HG03460 (cell line): ENCODE measurements at regions not wholly inside any gene's neighbourhood (a gene's known extent, or its start where the extent isn't known, plus 50 kb on each side); places are given as distances from the start of the nearest gene placed in this dataset.
"Not testable (repeated sequence)": the region's sequence is repeated elsewhere in the genome, so short reads cannot be mapped to it uniquely, and the experiment has no call there.

Source experiments
- ATAC-seq: cut with Tn5 transposase; IDR thresholded peaks from one replicate; pipeline ENCODE4 v1.9.1; 2021; ENCODE audit not compliant: unreplicated experiment

- not testable (repeated sequence) for ATAC-seq
These were observed 87.0 kb upstream of the NDST4 start for GRCh38 chr4:115200201-115201041.

- not testable (repeated sequence) for ATAC-seq
These were observed 81.2 kb upstream of the NDST4 start for GRCh38 chr4:115194612-115195011.

GRCh38 chr4:115190529-115190928 lies 77.1 kb upstream of the NDST4 start:
- no peak for ATAC-seq

- ATAC-seq: no peak
These were observed 73.7 kb upstream of the NDST4 start for GRCh38 chr4:115187136-115187535.

- not testable (repeated sequence) for ATAC-seq
These were observed 66.1 kb upstream of the NDST4 start for GRCh38 chr4:115179438-115180062.

- ATAC-seq: not testable (repeated sequence)
These were observed 65.3 kb upstream of the NDST4 start for GRCh38 chr4:115178687-115179086.

GRCh38 chr4:115171220-115171619 lies 57.8 kb upstream of the NDST4 start:
- no peak for ATAC-seq

- ATAC-seq: no peak
These were observed 52.1 kb upstream of the NDST4 start for GRCh38 chr4:115165503-115165902.
